Neural progenitor cell (in vitro differentiated cells): ENCODE measurements at regions not wholly inside any gene's neighbourhood (a gene's known extent, or its start where the extent isn't known, plus 50 kb on each side); places are given as distances from the start of the nearest gene placed in this dataset.

Experiments
- DNase-seq: peaks from one replicate; pipeline ENCODE4 v3.0.0-alpha.2; 2016; ENCODE audit warnings: low spot score
- H2AFZ ChIP-seq: fragments of 200-600 bp; sonication (generic); replicated peaks from 2 replicates; pipeline ENCODE4 v1.6.1; 2016; ENCODE audit warnings: antibody characterized with exemption
- H3F3A ChIP-seq: fragments of 200-600 bp; sonication (generic); 2 replicates; pipeline ENCODE4 v1.6.1; 2016; ENCODE audit warnings: antibody characterized with exemption, low read depth
- H3K27ac ChIP-seq: fragments of 200-600 bp; sonication (generic); 2 replicates; pipeline ENCODE4 v1.5.1; 2016; ENCODE audit warnings: mild to moderate bottlenecking
- H3K27me3 ChIP-seq: fragments of 200-600 bp; sonication (generic); 2 replicates; pipeline ENCODE4 v1.6.1; 2016; ENCODE audit warnings: mild to moderate bottlenecking, moderate library complexity
- H3K36me3 ChIP-seq: fragments of 200-600 bp; sonication (generic); 2 replicates; pipeline ENCODE4 v1.5.1; 2016
- H3K4me1 ChIP-seq: fragments of 200-600 bp; sonication (generic); 2 replicates; pipeline ENCODE4 v1.6.1; 2016; ENCODE audit warnings: mixed run types
- H3K4me2 ChIP-seq: fragments of 200-600 bp; sonication (generic); 2 replicates; pipeline ENCODE4 v1.6.1; 2016
- H3K4me3 ChIP-seq: fragments of 200-600 bp; sonication (generic); 2 replicates; pipeline ENCODE4 v1.5.1; 2016
- H3K79me2 ChIP-seq: fragments of 200-600 bp; sonication (generic); 2 replicates; pipeline ENCODE4 v1.6.1; 2016; ENCODE audit warnings: low read depth
- H3K9ac ChIP-seq: fragments of 200-600 bp; sonication (generic); 2 replicates; pipeline ENCODE4 v1.6.1; 2016
- H3K9me3 ChIP-seq: fragments of 200-600 bp; sonication (generic); 2 replicates; pipeline ENCODE4 v1.5.1; 2016; ENCODE audit warnings: low read depth
- H4K20me1 ChIP-seq: fragments of 200-600 bp; sonication (generic); 2 replicates; pipeline ENCODE4 v1.6.1; 2016; ENCODE audit warnings: low read depth
- H3K27ac Mint-ChIP-seq: 3 replicates; pipeline ENCODE4 v1.8.0; 2021; ENCODE audit warnings: mixed read lengths
- H3K27me3 Mint-ChIP-seq: 2 replicates; pipeline ENCODE4 v1.8.0; 2022; ENCODE audit warnings: low read depth, mild to moderate bottlenecking, inconsistent platforms, moderate library complexity, mixed read lengths; ENCODE audit not compliant: insufficient read depth
- H3K36me3 Mint-ChIP-seq: 3 replicates; pipeline ENCODE4 v1.8.0; 2021; ENCODE audit warnings: mixed read lengths
- H3K4me1 Mint-ChIP-seq: 3 replicates; pipeline ENCODE4 v1.8.0; 2021; ENCODE audit warnings: mixed read lengths
- H3K4me3 Mint-ChIP-seq: 3 replicates; pipeline ENCODE4 v1.8.0; 2021; ENCODE audit warnings: mild to moderate bottlenecking, moderate library complexity, mixed read lengths
- H3K9me3 Mint-ChIP-seq: 3 replicates; pipeline ENCODE4 v1.8.0; 2020; ENCODE audit warnings: mixed read lengths
- EZH2 ChIP-seq: fragments of 200-600 bp; sonication (generic); IDR thresholded peaks from 2 replicates; pipeline ENCODE4 v1.6.1; 2017; ENCODE audit warnings: antibody characterized with exemption, mild to moderate bottlenecking, moderate library complexity
- EZH2phosphoT487 ChIP-seq: fragments of 200-600 bp; sonication (generic); IDR thresholded peaks from 2 replicates; pipeline ENCODE4 v1.6.1; 2017; ENCODE audit warnings: antibody characterized with exemption
- TF ChIP-seq, protein P1 (sequence below): fragments of 200-600 bp; sonication (generic); IDR thresholded peaks from 2 replicates; pipeline ENCODE4 v1.5.1; 2017; ENCODE audit warnings: antibody characterized with exemption, mild to moderate bottlenecking

GRCh38 chr10:78366663-78367411 is 333.2 kb downstream of the RPS24 start:
- no peaks in the 10 kb centered on the region for H3F3A ChIP-seq
- no peaks in the 10 kb centered on the region for H3K79me2 ChIP-seq
- H3K27ac ChIP-seq: no peak overlapping the region
- TF ChIP-seq, protein P1, sequence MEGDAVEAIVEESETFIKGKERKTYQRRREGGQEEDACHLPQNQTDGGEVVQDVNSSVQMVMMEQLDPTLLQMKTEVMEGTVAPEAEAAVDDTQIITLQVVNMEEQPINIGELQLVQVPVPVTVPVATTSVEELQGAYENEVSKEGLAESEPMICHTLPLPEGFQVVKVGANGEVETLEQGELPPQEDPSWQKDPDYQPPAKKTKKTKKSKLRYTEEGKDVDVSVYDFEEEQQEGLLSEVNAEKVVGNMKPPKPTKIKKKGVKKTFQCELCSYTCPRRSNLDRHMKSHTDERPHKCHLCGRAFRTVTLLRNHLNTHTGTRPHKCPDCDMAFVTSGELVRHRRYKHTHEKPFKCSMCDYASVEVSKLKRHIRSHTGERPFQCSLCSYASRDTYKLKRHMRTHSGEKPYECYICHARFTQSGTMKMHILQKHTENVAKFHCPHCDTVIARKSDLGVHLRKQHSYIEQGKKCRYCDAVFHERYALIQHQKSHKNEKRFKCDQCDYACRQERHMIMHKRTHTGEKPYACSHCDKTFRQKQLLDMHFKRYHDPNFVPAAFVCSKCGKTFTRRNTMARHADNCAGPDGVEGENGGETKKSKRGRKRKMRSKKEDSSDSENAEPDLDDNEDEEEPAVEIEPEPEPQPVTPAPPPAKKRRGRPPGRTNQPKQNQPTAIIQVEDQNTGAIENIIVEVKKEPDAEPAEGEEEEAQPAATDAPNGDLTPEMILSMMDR: no peak
- TF ChIP-seq EZH2 (no peak), EZH2phosphoT487 (no peak)
- peak overlapping the region; percentile 14 for H3K4me2 ChIP-seq
- H3K9me3 Mint-ChIP-seq: no peaks in the 10 kb centered on the region
- H3K36me3 Mint-ChIP-seq: no peaks in the 10 kb centered on the region
- no peak overlapping the region for H3K4me3 ChIP-seq
- peaks cover 60% of the 10 kb centered on the region for H3K4me1 Mint-ChIP-seq
- H3K4me3 Mint-ChIP-seq: peak overlapping the region; percentile 19
- no peaks in the 10 kb centered on the region for H3K27me3 ChIP-seq
- H3K4me1 ChIP-seq: peaks cover 27% of the 10 kb centered on the region
- H3K27me3 Mint-ChIP-seq: peaks cover 17% of the 10 kb centered on the region
- H3K9me3 ChIP-seq: no peaks in the 10 kb centered on the region
- H3K9ac ChIP-seq: no peak overlapping the region
- no peaks in the 10 kb centered on the region for H3K36me3 ChIP-seq
- H3K27ac Mint-ChIP-seq: peak overlapping the region; percentile 67
- H4K20me1 ChIP-seq: no peaks in the 10 kb centered on the region
- no peak for DNase-seq
- no peak overlapping the region for H2AFZ ChIP-seq

GRCh38 chr10:78367751-78368150 is 334.1 kb downstream of the RPS24 start:
- Mint-ChIP-seq H3K27ac (peak overlapping the region; percentile 52), H3K27me3 (peaks cover 15% of the 10 kb centered on the region), H3K4me3 (no peak overlapping the region), H3K4me1 (peaks cover 54% of the 10 kb centered on the region), H3K36me3 (no peaks in the 10 kb centered on the region), H3K9me3 (no peaks in the 10 kb centered on the region)
- H3K27ac ChIP-seq: no peak overlapping the region
- no peak overlapping the region for H3K9ac ChIP-seq
- no peak overlapping the region for H3K4me2 ChIP-seq
- no peak overlapping the region for H3K4me3 ChIP-seq
- no peaks in the 10 kb centered on the region for H3K27me3 ChIP-seq
- TF ChIP-seq EZH2phosphoT487: no peak
- no peak for TF ChIP-seq EZH2
- TF ChIP-seq, protein P1: no peak
- H3K36me3 ChIP-seq: no peaks in the 10 kb centered on the region
- no peak for DNase-seq
- H3K4me1 ChIP-seq: peaks cover 27% of the 10 kb centered on the region
- H3K9me3 ChIP-seq: no peaks in the 10 kb centered on the region
- H2AFZ ChIP-seq: no peak overlapping the region
- H3K79me2 ChIP-seq: no peaks in the 10 kb centered on the region
- no peaks in the 10 kb centered on the region for H3F3A ChIP-seq
- H4K20me1 ChIP-seq: no peaks in the 10 kb centered on the region

- H3K9ac ChIP-seq: no peak overlapping the region
Observed at GRCh38 chr10:78371136-78371535, 337.5 kb downstream of the RPS24 start.

More at GRCh38 chr10:78371136-78371535, 337.5 kb downstream of the RPS24 start:
- H3K27ac Mint-ChIP-seq: no peak overlapping the region
- Histone ChIP-seq H3K4me1 (peaks cover 21% of the 10 kb centered on the region), H4K20me1 (no peaks in the 10 kb centered on the region), H3K4me3 (no peak overlapping the region), H2AFZ (no peak overlapping the region), H3K4me2 (peak overlapping the region; percentile 30), H3K36me3 (no peaks in the 10 kb centered on the region), H3K79me2 (no peaks in the 10 kb centered on the region), H3K27ac (no peak overlapping the region), H3K9me3 (no peaks in the 10 kb centered on the region), H3F3A (no peaks in the 10 kb centered on the region), H3K27me3 (no peaks in the 10 kb centered on the region)
- peak; percentile 68 for DNase-seq
- no peaks in the 10 kb centered on the region for H3K36me3 Mint-ChIP-seq
- peaks cover 60% of the 10 kb centered on the region for H3K4me1 Mint-ChIP-seq
- no peak overlapping the region for H3K4me3 Mint-ChIP-seq
- TF ChIP-seq, protein P1: no peak
- no peak for TF ChIP-seq EZH2
- TF ChIP-seq EZH2phosphoT487: no peak
- peaks cover 12% of the 10 kb centered on the region for H3K27me3 Mint-ChIP-seq
- H3K9me3 Mint-ChIP-seq: no peaks in the 10 kb centered on the region
